Ishikawa (cell line): ENCODE measurements at regions not wholly inside any gene's neighbourhood (a gene's known extent, or its start where the extent isn't known, plus 50 kb on each side); places are given as distances from the start of the nearest gene placed in this dataset.

Experiments
- CEBPB ChIP-seq: IDR thresholded peaks from 2 replicates; pipeline ENCODE4 v1.6.1; 2012
- CREB1 ChIP-seq: IDR thresholded peaks from 2 replicates; pipeline ENCODE4 v1.6.1; 2012; ENCODE audit warnings: low read depth
- EGR1 ChIP-seq: IDR thresholded peaks from 2 replicates; pipeline ENCODE4 v1.6.1; 2012
- EP300 ChIP-seq: IDR thresholded peaks from 2 replicates; pipeline ENCODE4 v1.6.1; 2012; ENCODE audit warnings: borderline replicate concordance
- FOXM1 ChIP-seq: IDR thresholded peaks from 2 replicates; pipeline ENCODE4 v1.6.1; 2012; ENCODE audit warnings: low read depth, borderline replicate concordance
- NFIC ChIP-seq: IDR thresholded peaks from 2 replicates; pipeline ENCODE4 v1.6.1; 2012
- RAD21 ChIP-seq: IDR thresholded peaks from 2 replicates; pipeline ENCODE4 v1.6.1; 2012; ENCODE audit warnings: low read depth
- TAF1 ChIP-seq: IDR thresholded peaks from 2 replicates; pipeline ENCODE4 v1.6.1; 2012; ENCODE audit warnings: low read depth, mild to moderate bottlenecking
- TCF12 ChIP-seq: IDR thresholded peaks from 2 replicates; pipeline ENCODE4 v1.6.1; 2012; ENCODE audit warnings: low read depth
- TEAD4 ChIP-seq: IDR thresholded peaks from 2 replicates; pipeline ENCODE4 v1.6.1; 2012
- YY1 ChIP-seq: IDR thresholded peaks from 2 replicates; pipeline ENCODE4 v1.6.1; 2012; ENCODE audit warnings: low read depth
- ZBTB7A ChIP-seq: IDR thresholded peaks from 2 replicates; pipeline ENCODE4 v1.6.1; 2012; ENCODE audit warnings: low read depth
- TF ChIP-seq, protein P1 (sequence below): IDR thresholded peaks from 2 replicates; pipeline ENCODE4 v1.6.1; 2012
- TF ChIP-seq, protein P2 (sequence below): IDR thresholded peaks from 2 replicates; pipeline ENCODE4 v1.6.1; 2012
- TF ChIP-seq, protein P3 (sequence below): IDR thresholded peaks from 2 replicates; pipeline ENCODE4 v1.6.1; 2012; ENCODE audit warnings: low read depth, mild to moderate bottlenecking

DNA sequence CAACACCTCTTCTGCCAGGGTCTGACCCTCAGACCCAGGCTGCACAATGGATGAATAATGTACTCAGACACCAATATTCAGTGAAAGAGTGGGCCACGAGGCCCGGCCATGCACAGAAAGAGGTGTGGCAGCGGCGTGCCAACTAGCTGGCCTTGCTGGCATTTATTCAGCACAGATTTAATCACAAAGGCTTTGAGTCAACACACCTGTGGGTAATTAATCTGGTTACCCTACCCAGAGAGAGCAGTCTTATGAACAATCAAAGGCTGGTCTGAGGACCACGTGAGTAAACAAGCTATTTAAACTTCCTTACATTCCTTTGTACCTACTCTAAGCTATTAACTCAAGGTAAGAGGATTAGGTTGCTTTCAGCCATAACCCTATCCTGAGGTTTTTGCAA lies 324.8 kb downstream of the C12orf50 start:
- TF ChIP-seq FOXM1 (0 out of 2 replicates have a peak, but pooled peaks have one; percentile 34), NFIC (peak; percentile 63), TEAD4 (peak; percentile 65; the same call in 1 of the 2 replicates), EP300 (peak; percentile 69; the same call in 1 of the 2 replicates), CREB1 (no peak), TAF1 (no peak), RAD21 (no peak), ZBTB7A (no peak), CEBPB (0 out of 2 replicates have a peak, but pooled peaks have one; percentile 6), YY1 (no peak), EGR1 (no peak), TCF12 (peak; percentile 92)
- TF ChIP-seq, protein P1, sequence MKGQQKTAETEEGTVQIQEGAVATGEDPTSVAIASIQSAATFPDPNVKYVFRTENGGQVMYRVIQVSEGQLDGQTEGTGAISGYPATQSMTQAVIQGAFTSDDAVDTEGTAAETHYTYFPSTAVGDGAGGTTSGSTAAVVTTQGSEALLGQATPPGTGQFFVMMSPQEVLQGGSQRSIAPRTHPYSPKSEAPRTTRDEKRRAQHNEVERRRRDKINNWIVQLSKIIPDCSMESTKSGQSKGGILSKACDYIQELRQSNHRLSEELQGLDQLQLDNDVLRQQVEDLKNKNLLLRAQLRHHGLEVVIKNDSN: peak; percentile 82
- TF ChIP-seq, protein P2, sequence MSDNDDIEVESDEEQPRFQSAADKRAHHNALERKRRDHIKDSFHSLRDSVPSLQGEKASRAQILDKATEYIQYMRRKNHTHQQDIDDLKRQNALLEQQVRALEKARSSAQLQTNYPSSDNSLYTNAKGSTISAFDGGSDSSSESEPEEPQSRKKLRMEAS: peak; percentile 81
- TF ChIP-seq, protein P3, sequence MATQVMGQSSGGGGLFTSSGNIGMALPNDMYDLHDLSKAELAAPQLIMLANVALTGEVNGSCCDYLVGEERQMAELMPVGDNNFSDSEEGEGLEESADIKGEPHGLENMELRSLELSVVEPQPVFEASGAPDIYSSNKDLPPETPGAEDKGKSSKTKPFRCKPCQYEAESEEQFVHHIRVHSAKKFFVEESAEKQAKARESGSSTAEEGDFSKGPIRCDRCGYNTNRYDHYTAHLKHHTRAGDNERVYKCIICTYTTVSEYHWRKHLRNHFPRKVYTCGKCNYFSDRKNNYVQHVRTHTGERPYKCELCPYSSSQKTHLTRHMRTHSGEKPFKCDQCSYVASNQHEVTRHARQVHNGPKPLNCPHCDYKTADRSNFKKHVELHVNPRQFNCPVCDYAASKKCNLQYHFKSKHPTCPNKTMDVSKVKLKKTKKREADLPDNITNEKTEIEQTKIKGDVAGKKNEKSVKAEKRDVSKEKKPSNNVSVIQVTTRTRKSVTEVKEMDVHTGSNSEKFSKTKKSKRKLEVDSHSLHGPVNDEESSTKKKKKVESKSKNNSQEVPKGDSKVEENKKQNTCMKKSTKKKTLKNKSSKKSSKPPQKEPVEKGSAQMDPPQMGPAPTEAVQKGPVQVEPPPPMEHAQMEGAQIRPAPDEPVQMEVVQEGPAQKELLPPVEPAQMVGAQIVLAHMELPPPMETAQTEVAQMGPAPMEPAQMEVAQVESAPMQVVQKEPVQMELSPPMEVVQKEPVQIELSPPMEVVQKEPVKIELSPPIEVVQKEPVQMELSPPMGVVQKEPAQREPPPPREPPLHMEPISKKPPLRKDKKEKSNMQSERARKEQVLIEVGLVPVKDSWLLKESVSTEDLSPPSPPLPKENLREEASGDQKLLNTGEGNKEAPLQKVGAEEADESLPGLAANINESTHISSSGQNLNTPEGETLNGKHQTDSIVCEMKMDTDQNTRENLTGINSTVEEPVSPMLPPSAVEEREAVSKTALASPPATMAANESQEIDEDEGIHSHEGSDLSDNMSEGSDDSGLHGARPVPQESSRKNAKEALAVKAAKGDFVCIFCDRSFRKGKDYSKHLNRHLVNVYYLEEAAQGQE: no peak

DNA sequence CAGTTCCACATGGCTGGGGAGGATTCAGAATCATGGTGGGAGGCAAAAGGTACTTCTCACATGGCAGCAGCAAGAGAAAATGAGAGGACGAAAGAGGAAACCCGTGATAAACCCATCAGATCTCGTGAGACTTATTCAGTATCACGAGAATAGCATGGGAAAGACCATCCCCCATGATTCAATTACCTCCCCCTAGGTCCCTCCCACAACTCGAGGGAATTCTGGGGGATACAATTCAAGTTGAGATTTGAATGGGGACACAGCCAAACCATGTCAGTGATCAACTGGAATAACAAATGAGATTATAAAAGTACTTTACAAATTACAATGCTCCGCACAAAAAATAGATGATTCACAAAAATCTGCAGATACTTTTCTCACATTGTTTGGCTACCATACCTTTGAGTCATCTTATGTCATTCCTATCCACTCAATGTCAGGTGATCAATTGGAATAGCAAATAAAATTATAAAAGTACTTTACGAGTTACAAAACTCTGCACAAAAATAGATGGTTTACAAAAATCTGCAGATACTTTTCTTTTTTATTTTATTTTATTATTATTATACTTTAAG lies 338.9 kb downstream of the C12orf50 start:
- TF ChIP-seq CREB1 (no peak), TEAD4 (no peak), ZBTB7A (no peak), CEBPB (no peak), EP300 (no peak), TAF1 (no peak), RAD21 (no peak), YY1 (no peak), TCF12 (no peak), EGR1 (no peak)

DNA sequence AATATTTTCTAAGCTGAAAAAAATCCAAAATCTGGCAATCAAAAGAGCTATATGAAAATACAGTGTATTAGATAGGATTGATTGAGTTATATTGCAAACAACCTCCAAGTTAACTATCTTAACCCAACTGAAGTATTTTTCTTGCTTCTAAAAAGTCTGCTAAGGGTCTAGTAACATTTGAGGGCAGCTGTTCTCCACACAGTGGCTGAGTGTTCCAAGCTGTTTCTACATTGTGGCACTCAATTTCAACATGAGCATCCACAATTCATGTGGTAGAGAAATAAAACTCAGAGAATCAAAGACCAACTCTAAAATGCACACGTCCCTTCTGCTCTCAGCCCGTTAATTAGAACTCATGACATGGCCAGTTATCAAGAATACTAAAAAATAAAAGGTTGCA lies 340.0 kb downstream of the C12orf50 start:
- no peak for TF ChIP-seq CREB1
- no peak for TF ChIP-seq FOXM1
- TF ChIP-seq EP300: no peak
- TF ChIP-seq YY1: no peak
- no peak for TF ChIP-seq CEBPB
- no peak for TF ChIP-seq TEAD4
- TF ChIP-seq, protein P1: no peak
- no peak for TF ChIP-seq TCF12
- TF ChIP-seq TAF1: no peak
- no peak for TF ChIP-seq NFIC
- no peak for TF ChIP-seq RAD21
- TF ChIP-seq EGR1: no peak
- TF ChIP-seq, protein P2: no peak
- TF ChIP-seq ZBTB7A: no peak
- TF ChIP-seq, protein P3: no peak

DNA sequence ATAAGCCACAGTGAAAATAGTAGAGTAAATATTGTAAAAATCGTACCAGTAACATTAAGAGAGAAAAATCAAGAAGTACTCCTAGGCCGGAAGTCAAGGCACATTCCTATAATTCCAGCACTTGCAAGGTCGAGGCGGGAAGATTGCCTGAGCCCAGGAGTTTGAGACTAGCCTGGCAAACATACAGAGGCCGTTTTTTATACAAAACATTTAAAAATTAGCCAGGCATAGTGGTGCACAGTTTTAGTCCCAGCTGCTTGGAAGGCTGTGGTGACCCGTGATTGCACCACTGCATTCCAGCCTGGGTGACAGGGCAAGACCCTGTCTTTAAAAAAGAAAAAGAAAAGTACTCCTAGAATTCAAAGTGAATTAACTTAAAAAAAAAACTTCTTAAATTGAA lies 341.8 kb downstream of the C12orf50 start:
- TF ChIP-seq, protein P2: 0 out of 2 replicates have a peak, but pooled peaks have one; percentile 32
- peak; percentile 75 for TF ChIP-seq TEAD4
- TF ChIP-seq EP300: no peak
- 0 out of 2 replicates have a peak, but pooled peaks have one; percentile 23 for TF ChIP-seq CEBPB
- TF ChIP-seq TAF1: no peak

DNA sequence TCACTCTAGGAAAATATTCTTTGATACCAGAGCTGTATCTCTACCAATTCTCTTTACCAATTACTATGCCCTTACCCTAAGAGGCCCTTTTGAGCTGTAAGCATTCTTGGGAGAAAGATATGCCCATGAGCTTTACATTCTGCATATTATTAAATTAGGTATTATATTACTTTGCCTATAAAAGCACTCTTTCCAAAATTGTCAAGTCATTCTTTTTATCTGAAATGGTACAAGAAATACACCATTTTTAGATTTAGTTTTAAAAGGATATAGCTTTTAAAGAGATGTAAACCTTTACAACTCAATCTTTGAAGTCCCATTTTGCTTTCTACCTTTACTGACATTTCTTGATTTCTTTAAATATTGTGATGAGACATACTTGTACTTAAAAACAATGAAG lies 343.5 kb downstream of the C12orf50 start:
- TF ChIP-seq CEBPB: no peak
- TF ChIP-seq, protein P2: no peak
- TF ChIP-seq TAF1: no peak
- no peak for TF ChIP-seq NFIC
- no peak for TF ChIP-seq YY1
